ENCODE measurements at regions not wholly inside any gene's neighbourhood (a gene's known extent, or its start where the extent isn't known, plus 50 kb on each side); places are given as distances from the start of the nearest gene placed in this dataset.

DNA sequence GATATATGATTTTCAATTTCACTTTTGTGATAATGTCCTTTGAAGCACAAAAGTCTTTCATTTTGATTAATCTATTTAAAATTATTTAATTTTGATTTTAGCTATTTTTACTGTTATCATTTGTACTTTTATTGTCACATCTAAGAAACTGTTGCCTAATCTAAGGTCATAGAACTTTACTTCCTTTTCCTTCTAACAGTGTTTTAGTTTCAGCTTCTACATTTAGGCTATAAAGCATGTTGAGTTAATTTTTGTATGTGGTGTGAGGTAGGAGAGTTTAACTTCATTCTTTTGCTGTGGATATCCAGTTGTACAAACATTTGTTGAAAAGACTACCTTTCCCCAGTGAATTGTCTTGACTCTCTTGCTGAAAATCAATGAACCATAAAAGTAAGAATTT, 204.5 kb downstream of the TM2D1 start:
- DNase-seq: no peak

DNA sequence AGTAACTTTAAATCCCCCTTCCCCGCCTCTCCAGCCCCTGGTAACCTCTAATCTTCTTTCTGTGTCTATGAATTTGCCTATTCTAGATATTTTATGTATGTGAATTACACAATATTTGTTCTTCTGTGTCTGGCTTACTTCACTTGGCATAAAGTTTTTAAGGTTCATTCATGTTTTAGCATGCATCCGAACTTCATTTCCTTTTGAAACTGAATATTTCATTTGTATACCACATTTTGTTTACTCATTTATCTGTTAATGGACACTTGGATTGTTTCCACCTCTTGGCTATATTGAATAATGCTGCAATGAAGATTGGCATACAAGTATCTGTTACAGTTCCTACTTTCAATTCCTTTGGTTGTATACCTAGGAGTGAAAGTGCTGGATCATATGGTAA, 205.3 kb downstream of the TM2D1 start:
- DNase-seq: no peak

DNA sequence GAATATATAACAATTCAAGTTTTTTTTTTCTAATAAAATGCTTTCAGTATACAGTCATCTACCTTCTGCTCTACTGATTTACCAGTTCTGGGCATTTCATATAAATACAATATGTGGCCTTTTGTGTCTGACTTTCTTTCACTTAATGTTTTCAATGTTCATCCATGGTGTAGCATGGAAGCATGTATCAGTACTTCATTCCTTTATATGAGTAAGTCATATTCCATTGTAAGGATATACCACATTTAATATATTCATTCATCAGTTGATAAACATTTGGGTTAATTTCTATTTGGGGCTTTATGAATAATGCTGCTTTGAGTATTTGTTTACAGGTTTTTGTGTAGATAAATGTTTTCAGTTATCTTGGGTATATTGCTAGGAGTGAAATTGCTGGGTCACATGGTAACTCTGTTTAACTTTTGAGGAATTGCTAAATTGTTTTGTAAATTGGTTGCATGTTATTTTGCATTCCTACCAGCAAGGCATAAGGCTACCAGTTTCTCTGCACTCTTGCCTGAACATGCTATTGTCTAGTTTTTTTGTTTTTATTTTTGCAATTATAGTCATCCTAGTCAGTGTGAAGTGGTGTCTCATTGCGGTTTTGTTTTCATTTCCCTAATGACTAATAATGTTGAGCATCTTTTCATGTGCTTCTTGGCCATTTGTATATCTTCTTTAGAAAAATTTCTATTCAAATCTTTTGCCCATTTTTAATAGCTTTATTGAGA, 206.1 kb downstream of the TM2D1 start:
- no peak for DNase-seq

DNA sequence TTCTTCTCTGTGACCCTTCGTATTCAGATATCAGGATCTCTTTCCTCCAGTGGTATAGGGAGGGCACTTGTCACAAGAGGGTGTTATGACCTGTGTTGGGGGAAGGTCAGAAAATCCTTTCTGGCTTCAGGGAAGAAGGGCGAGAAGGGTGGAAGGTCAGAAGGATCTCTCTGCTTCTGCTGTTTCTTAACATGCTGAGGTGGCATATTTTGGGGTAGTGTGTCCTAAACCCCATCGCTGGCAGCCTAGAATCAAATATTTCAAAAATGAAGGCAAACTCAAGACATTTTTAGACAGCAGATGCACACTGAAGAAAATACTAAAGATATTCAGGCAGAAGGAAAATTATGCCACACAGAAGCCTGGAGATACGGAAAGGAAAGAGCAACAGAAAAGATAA, 207.6 kb downstream of the TM2D1 start:
- no peak for DNase-seq

DNA sequence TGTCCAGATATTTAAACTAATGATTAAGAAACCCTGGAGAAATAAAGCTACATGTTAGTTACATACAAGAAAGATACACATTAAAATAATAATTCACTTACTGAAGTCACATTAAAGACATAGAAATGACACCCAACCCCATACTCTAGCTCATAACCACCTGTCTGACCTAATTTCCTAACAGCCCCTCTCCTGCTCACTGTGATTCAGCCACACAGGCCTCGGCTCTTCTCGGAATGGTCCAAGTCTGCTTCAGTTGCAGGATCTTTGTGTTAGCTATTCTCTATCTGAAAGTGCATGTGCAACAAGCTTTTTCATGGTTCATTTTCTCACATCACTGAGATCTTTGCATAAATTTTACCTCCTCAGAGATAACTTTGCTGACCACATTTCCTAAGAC, 209.8 kb downstream of the TM2D1 start:
- DNase-seq: no peak
